Right ventricle myocardium superior (tissue), 1 donor: ENCODE measurements at regions not wholly inside any gene's neighbourhood (a gene's known extent, or its start where the extent isn't known, plus 50 kb on each side); places are given as distances from the start of the nearest gene placed in this dataset.

Experiments used
- ATAC-seq: fragments of 200-7000 bp; cut with Tn5 transposase; one replicate; pipeline ENCODE4 v1.9.1; 2020; ENCODE audit warnings: mild to moderate bottlenecking; ENCODE audit not compliant: poor library complexity
- DNase-seq: peaks from one replicate; pipeline ENCODE4 v3.0.0-alpha.2; 2020
- intact Hi-C: fragments of 100-400 bp; cut with DNase I; formaldehyde crosslinking; loops from one replicate; pipeline ENCODE4 v1.11.2; 2022
- donor health status: DM: no; HTN: yes; CAD: no; lungs with severe emphysema.

- intact Hi-C loops: no loop called here
- DNase-seq (no peak), ATAC-seq (no peak)
Observed at GRCh38 chr1:54497338-54497737, 50.7 kb upstream of the ACOT11 start.

DNA sequence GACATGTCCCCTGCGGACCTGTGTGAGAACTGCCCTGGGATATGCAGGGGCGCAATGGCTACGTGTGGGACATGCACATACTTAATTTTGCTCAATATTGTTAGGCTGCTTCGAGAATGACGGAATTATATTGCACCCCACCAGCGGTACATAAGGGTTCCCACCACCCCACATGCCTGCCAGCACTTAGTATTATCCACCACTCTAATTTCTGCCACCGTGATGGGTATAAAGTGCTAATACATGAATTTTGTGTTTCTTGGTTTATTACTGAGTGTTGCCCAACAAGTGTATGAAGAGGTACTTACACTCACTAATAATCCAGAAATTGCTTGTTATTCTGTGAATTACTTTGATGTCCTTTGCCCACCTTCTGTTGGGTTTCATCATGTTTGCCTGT, 52.1 kb upstream of the ACOT11 start:
- ATAC-seq: no peak
- intact Hi-C loops: no loop called here

GRCh38 chr1:54493608-54494007, 54.4 kb upstream of the ACOT11 start:
- intact Hi-C loops: no loop called here
- DNase-seq (no peak), ATAC-seq (no peak)

More for the DNA sequence above, 52.1 kb upstream of the ACOT11 start:
- no peak for DNase-seq

DNA sequence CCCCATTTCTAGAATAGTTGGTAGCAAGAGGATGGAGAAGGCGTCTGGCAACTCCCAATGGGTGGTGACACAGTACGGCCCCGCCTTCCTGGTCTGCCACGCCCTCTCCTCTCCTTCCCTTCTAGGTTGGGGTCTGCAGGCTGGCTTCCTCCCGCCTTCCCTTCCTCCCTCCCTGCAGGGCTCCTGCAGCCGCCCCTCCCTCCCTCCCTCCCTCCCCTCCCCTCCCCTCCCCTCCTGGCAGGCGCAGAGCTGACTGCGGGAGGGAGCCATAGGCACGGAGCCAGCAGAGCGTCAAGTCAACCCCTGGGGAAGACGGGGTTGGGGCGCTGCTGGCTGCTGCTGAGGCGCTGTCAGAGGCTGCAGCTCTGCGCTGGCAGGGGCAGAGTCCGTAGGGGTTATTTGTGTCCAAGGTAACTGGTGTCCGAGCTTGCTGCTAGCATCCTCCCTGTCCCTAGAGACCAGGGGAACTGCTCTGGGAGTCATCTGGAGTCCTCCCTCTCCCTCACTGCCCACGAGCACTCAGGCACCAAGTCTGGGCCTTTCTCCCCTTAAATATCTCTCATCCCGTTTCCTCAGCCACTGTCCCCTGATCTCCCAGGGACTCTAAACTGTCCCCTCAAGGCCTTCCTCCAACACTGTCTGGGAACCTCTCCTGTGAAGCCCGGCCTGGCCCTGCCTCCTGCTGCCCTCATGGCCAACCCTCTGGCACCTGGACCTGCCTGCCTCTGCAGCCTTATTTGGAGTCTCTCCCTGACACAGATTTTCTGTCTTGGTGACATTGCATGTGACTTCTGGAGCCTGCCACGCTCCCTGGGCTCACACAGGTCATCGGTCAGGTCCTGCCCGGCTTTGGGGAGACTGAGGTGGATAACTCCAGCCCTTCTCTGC, 57.4 kb upstream of the ACOT11 start:
- intact Hi-C loops: loop anchor here (2.0 kb wide), 1 partner anchor 366 kb away; no protein-coding TSS in a partner anchor
- peak; percentile 62 for DNase-seq
- no peak for ATAC-seq

- DNase-seq: no peak
- intact Hi-C loops: loop anchor here (2.0 kb wide), 1 partner anchor 365 kb away; no protein-coding TSS in a partner anchor
- no peak for ATAC-seq
Observed at GRCh38 chr1:54489627-54490250, 58.3 kb upstream of the ACOT11 start.

DNA sequence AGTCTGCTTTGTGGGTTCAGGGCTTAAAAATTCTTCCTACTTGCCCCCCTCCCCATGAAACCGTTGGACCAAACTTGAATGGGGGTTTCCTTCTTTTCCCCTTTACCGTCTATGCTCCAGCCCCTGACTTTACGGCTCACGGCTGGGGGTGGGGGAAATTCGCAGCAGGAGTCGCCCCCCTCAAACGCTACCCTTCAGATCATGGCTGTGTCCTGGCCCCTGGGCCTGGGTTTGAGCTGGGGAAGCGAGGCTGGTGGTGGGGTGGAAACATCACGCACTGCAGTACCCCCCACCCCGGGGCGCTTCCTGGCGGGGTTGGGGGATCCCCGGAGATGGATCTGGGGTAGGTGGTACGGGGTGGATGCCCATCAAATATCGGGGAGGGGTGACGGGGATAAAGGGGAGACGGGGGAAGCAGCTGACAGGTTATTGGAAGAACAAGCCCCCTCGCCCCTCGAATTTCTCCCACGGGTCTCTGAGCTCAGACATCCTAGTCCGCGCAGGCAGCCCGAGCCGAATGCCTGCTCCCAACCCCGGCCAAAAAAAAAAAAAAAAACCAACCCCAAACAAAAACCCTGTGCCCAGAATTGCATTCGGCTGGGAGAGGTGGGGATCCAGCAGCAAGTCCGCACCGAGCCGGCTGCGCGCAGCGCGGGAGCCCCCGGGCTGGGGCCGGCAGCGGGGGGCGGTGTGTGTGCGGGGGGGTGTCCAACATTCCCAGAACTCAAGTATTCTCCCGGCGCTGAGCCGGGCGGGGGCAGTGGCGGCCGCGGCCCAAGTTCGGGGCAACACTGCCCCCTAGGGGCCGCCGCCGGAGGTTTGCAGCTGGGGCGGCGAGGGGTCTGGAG, 59.0 kb upstream of the ACOT11 start:
- ATAC-seq (peak; percentile 85), DNase-seq (peak; percentile 89)
- intact Hi-C loops: no loop called here

DNA sequence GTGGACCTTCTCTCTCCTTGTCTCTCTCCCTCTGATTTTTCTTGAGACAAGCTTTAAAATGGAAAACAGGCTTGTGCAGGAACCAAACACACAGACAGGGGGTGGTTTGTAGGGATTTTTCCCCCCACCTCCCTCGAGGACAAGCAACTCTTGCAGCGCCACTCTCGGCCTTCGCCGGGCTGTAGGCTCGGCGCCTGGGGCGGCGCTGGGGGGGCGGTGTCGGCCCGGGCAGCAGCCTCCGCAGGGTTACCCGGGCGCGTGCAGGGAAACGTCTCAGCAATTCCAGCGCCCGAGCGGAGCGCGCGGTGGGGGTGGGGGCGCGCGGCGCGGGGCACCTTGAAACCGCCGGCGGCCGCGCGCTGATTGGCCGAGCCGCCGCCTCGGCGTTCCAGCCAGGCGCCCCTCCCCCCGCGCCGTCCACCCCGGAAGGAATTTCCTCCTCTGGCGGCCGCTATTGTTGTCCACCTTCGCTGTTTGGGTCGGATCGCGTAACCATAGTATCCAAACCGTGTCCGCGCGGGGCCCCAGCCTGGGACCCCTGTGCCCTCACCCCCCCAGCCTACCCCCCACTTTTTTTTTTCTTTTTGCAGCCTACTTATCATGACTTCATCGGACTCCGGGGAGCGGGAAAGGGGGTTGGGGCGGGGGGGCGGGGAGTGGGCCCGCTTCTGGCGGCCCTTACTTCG, 59.8 kb upstream of the ACOT11 start:
- peak; percentile 84 for ATAC-seq
- peak; percentile 95 for DNase-seq
- intact Hi-C loops: no loop called here

DNA sequence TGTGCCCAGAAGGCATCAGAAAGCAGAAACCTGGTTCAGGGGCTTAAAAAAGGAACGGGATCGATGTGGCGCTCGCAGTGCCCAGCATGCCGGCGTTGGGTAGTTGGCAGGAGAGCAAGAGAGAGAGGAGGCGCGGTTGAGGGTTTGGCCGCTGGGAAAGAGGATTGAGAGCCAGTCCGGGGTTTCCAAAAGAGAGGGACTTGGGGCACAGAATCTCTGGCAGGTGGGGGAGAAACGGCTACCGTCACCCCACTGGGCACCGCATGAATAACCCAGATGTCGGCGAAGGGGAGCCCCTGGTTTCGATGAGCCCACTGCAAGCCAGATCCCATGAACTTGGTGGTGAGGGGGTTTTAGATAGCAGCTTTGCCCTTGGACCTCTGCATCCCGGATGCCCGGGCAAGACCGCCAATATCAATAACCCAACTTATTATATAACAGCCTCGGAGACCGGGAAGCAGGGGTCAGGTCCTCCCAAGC, 60.4 kb upstream of the ACOT11 start:
- intact Hi-C loops: loop anchor here (1.0 kb wide), 1 partner anchor 78 kb away; no protein-coding TSS in a partner anchor
- ATAC-seq (peak; percentile 15), DNase-seq (peak; percentile 57)

GRCh38 chr1:54486907-54487306, 61.1 kb upstream of the ACOT11 start:
- ATAC-seq: no peak
- no peak for DNase-seq
- intact Hi-C loops: loop anchor here (1.0 kb wide), 1 partner anchor 78 kb away; no protein-coding TSS in a partner anchor

DNA sequence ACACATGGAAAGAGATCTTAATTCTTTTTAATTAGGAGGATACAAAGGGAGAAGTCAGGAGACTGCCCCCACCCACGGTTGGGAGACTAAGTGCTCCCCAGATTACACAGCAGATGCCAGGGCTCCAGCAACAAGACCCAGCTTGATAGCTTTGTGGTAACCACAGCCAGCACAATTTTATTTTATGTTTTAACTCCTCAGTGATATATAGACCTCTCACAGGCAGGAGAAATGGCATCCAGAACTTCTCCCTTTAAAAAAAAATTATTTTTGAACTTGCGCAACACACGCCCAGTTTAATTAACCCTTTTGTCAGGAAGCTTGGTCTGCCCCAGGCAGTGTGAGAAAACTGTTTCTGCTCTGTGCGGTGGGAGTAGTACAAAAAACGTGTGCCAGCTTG, 62.6 kb upstream of the ACOT11 start:
- ATAC-seq (no peak), DNase-seq (no peak)
- intact Hi-C loops: no loop called here

DNA sequence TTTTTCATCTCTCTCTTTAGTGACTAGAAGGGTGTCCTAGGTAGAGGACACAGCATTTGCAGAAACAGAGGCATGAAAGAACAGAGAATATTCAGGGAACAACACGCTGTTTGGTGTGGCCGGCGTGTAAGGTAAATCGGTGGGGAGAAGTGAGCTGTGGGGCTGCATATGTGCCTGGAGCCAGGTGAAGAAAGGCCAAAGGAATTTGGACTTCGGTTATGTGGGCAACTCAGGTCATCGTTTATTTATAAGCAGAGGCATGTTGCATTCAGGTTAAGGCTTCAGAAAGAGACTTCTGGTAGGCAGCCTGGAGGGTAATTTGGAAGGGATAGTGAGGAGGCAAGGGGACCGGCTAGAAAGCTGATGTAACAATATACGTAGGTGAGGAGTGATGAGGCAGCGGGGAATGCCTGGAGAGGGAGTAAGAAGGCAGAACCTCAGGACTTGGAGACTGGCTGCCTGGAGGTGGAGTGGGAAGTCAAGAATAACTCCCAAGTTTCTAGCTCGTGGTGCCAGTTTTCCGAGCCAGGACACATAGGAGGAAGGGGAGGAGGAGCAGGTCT, 64.1 kb upstream of the ACOT11 start:
- ATAC-seq (no peak), DNase-seq (no peak)
- intact Hi-C loops: no loop called here

- ATAC-seq (peak; percentile 39), DNase-seq (peak; percentile 56)
- intact Hi-C loops: loop anchor here (2.0 kb wide), 1 partner anchor 61 kb away; no protein-coding TSS in a partner anchor
Observed at GRCh38 chr1:54481201-54481884, 66.7 kb upstream of the ACOT11 start.

- intact Hi-C loops: loop anchor here (2.0 kb wide), 1 partner anchor 60 kb away; no protein-coding TSS in a partner anchor
- ATAC-seq: no peak
- no peak for DNase-seq
Observed at GRCh38 chr1:54480525-54480848, 67.5 kb upstream of the ACOT11 start.

GRCh38 chr1:54479841-54480524, 68.0 kb upstream of the ACOT11 start:
- no peak for DNase-seq
- no peak for ATAC-seq
- intact Hi-C loops: loop anchor here (2.0 kb wide), 1 partner anchor 59 kb away; no protein-coding TSS in a partner anchor

GRCh38 chr1:54479251-54479650, 68.8 kb upstream of the ACOT11 start:
- ATAC-seq: no peak
- intact Hi-C loops: no loop called here
- no peak for DNase-seq

GRCh38 chr1:54477153-54477561, 70.9 kb upstream of the ACOT11 start:
- intact Hi-C loops: no loop called here
- DNase-seq (no peak), ATAC-seq (no peak)

DNA sequence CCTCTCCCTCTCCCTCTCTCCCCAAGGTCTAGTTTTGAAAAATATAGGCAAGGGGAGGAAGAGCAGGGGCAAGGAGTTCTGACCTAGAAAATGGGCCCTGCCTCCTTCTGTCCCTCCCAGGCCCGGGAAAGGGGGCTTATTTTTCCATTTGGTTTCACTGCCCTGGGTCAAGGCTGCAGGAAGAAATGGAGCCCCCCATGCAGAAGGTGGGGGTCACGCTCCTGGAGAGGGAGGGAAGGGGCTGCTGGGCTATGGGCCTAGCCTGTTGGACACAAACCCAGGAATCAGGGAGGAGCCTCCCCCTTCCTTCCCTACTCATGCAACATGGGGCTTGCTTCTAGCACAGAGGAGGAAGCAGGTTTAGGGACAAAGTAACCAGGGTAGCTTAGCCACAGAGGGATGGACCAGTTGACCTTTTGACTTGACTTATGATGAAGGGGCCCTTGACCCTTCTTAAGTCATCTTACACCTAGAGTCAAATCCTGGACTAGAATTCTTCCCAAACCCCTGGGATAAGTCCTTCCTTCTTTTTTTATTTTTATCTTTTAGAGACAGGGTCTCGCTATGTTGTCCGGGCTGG, 70.4 kb upstream of the SSBP3 start:
- intact Hi-C loops: no loop called here
- no peak for ATAC-seq
- no peak for DNase-seq
